HuH-7 (cell line): ENCODE measurements at regions not wholly inside any gene's neighbourhood (a gene's known extent, or its start where the extent isn't known, plus 50 kb on each side); places are given as distances from the start of the nearest gene placed in this dataset.

ENCODE experiments used
- DNase-seq: peaks from one replicate; pipeline ENCODE4 v3.0.0; 2011; ENCODE audit warnings: low spot score

GRCh38 chr15:69505956-69506556 is 53.4 kb downstream of the RPLP1 start:
- DNase-seq: no peak

GRCh38 chr15:69508659-69509058 is 56.0 kb downstream of the RPLP1 start:
- DNase-seq: no peak

GRCh38 chr15:69509131-69509530 is 56.5 kb downstream of the RPLP1 start:
- DNase-seq: no peak

GRCh38 chr15:69510556-69510955 is 57.9 kb downstream of the RPLP1 start:
- no peak for DNase-seq

GRCh38 chr15:69511015-69511414 is 58.4 kb downstream of the RPLP1 start:
- DNase-seq: no peak

GRCh38 chr15:69511716-69512340 is 59.2 kb downstream of the RPLP1 start:
- DNase-seq: no peak

GRCh38 chr15:69513450-69513960 is 60.9 kb downstream of the RPLP1 start:
- no peak for DNase-seq

- no peak for DNase-seq
Measured at GRCh38 chr15:69513986-69514385, 61.4 kb downstream of the RPLP1 start.

GRCh38 chr15:69515508-69515907 is 62.9 kb downstream of the RPLP1 start:
- no peak for DNase-seq

- no peak for DNase-seq
Measured at GRCh38 chr15:69515926-69516325, 63.3 kb downstream of the RPLP1 start.

GRCh38 chr15:69517052-69517451 is 64.4 kb downstream of the RPLP1 start:
- DNase-seq: no peak

GRCh38 chr15:69518806-69519205 is 66.2 kb downstream of the RPLP1 start:
- no peak for DNase-seq

GRCh38 chr15:69520067-69520466 is 67.4 kb downstream of the RPLP1 start:
- no peak for DNase-seq

GRCh38 chr15:69522361-69522760 is 69.7 kb downstream of the RPLP1 start:
- no peak for DNase-seq

GRCh38 chr15:69523010-69524001 is 70.7 kb downstream of the RPLP1 start:
- DNase-seq: peak; percentile 86

GRCh38 chr15:69524296-69524695 is 71.7 kb downstream of the RPLP1 start:
- DNase-seq: no peak

GRCh38 chr15:69524814-69525213 is 72.2 kb downstream of the RPLP1 start:
- no peak for DNase-seq

- DNase-seq: no peak
Measured at GRCh38 chr15:69525543-69525942, 72.9 kb downstream of the RPLP1 start.

GRCh38 chr15:69526081-69527061 is 73.8 kb downstream of the RPLP1 start:
- no peak for DNase-seq

- DNase-seq: no peak
Measured at GRCh38 chr15:69529141-69529540, 76.5 kb downstream of the RPLP1 start.

GRCh38 chr15:69529961-69530633 is 77.5 kb downstream of the RPLP1 start:
- no peak for DNase-seq
